Activated CD4-positive, alpha-beta T cell treated with anti-CD3 and anti-CD28 coated beads, Interleukin-2, amount 10 ng/mL, durations not matched to agents 7 days and 5 days (primary cell): ENCODE measurements at regions not wholly inside any gene's neighbourhood (a gene's known extent, or its start where the extent isn't known, plus 50 kb on each side); places are given as distances from the start of the nearest gene placed in this dataset.

Source experiments
- CTCF ChIA-PET: fragments of 350-600 bp; sonication (Branson Sonifier 250); formaldehyde crosslinking; loops from one replicate; lab custom pipeline; 2021; ENCODE audit warnings: antibody characterized with exemption; lab: Charles Lee
- POLR2A ChIA-PET: fragments of 350-600 bp; sonication (Branson Sonifier 250); formaldehyde crosslinking; loops from one replicate; lab custom pipeline; 2021; ENCODE audit warnings: antibody characterized with exemption; lab: Charles Lee
- DNase-seq: peaks from one replicate; pipeline ENCODE4 v3.0.0-alpha.2; 2020
- H3K27ac Mint-ChIP-seq: one replicate; pipeline ENCODE4 v1.8.0; 2021; ENCODE audit warnings: mild to moderate bottlenecking, moderate library complexity, mixed read lengths
- H3K27me3 Mint-ChIP-seq: one replicate; pipeline ENCODE4 v1.8.0; 2021; ENCODE audit warnings: mixed read lengths
- H3K36me3 Mint-ChIP-seq: one replicate; pipeline ENCODE4 v1.8.0; 2021; ENCODE audit warnings: low read depth, mixed read lengths
- H3K4me1 Mint-ChIP-seq: one replicate; pipeline ENCODE4 v1.8.0; 2021; ENCODE audit warnings: mixed read lengths
- H3K4me3 Mint-ChIP-seq: one replicate; pipeline ENCODE4 v1.8.0; 2021; ENCODE audit warnings: mild to moderate bottlenecking, moderate library complexity, mixed read lengths
- H3K9me3 Mint-ChIP-seq: one replicate; pipeline ENCODE4 v1.8.0; 2021; ENCODE audit warnings: mixed read lengths

- H3K27me3 Mint-ChIP-seq, result no peaks in the 10 kb centered on the region
- no peaks in the 10 kb centered on the region for H3K9me3 Mint-ChIP-seq
- ChIA-PET CTCF (no interaction called here), POLR2A (interaction anchor here (0.7 kb wide), 1 partner anchor 237 kb away, joined by 3 read pairs; no protein-coding TSS in a partner anchor)
- H3K4me3 Mint-ChIP-seq, result no peak overlapping the region
- no peaks in the 10 kb centered on the region for H3K4me1 Mint-ChIP-seq
- H3K27ac Mint-ChIP-seq, result no peak overlapping the region
- DNase-seq, result no peak
- H3K36me3 Mint-ChIP-seq, result peaks cover 2% of the 10 kb centered on the region
Observed at GRCh38 chr12:46437469-46437868, 64.9 kb upstream of the SLC38A2 start.

- no peak for DNase-seq
- ChIA-PET CTCF (no interaction called here), POLR2A (no interaction called here)
- no peak overlapping the region for H3K4me3 Mint-ChIP-seq
- H3K4me1 Mint-ChIP-seq, result peaks cover 1% of the 10 kb centered on the region
- no peaks in the 10 kb centered on the region for H3K27me3 Mint-ChIP-seq
- H3K27ac Mint-ChIP-seq, result no peak overlapping the region
- peaks cover 5% of the 10 kb centered on the region for H3K36me3 Mint-ChIP-seq
- no peaks in the 10 kb centered on the region for H3K9me3 Mint-ChIP-seq
Observed at GRCh38 chr12:46436747-46437146, 64.2 kb upstream of the SLC38A2 start.

- DNase-seq, result no peak
- H3K4me1 Mint-ChIP-seq, result peaks cover 8% of the 10 kb centered on the region
- H3K27ac Mint-ChIP-seq, result no peak overlapping the region
- CTCF ChIA-PET, result interaction anchor here (1.0 to 1.2 kb wide), 2 partner anchors 10 to 452 kb away, joined by 3 read pairs; no protein-coding TSS in a partner anchor
- H3K27me3 Mint-ChIP-seq, result no peaks in the 10 kb centered on the region
- H3K36me3 Mint-ChIP-seq, result peaks cover 5% of the 10 kb centered on the region
- POLR2A ChIA-PET, result no interaction called here
- no peak overlapping the region for H3K4me3 Mint-ChIP-seq
- H3K9me3 Mint-ChIP-seq, result no peaks in the 10 kb centered on the region
Observed at GRCh38 chr12:46435625-46436024, 63.1 kb upstream of the SLC38A2 start.

- ChIA-PET POLR2A (no interaction called here), CTCF (interaction anchor here (1.0 to 1.2 kb wide), 2 partner anchors 10 to 452 kb away, joined by 3 read pairs; no protein-coding TSS in a partner anchor)
- Mint-ChIP-seq H3K27ac (no peak overlapping the region), H3K4me3 (no peak overlapping the region), H3K36me3 (peaks cover 5% of the 10 kb centered on the region), H3K4me1 (peaks cover 14% of the 10 kb centered on the region), H3K9me3 (no peaks in the 10 kb centered on the region), H3K27me3 (no peaks in the 10 kb centered on the region)
- no peak for DNase-seq
Observed at GRCh38 chr12:46435029-46435428, 62.5 kb upstream of the SLC38A2 start.

GRCh38 chr12:46433829-46434228, 61.3 kb upstream of the SLC38A2 start:
- CTCF ChIA-PET, result no interaction called here
- Mint-ChIP-seq H3K36me3 (peaks cover 9% of the 10 kb centered on the region), H3K9me3 (no peaks in the 10 kb centered on the region), H3K27ac (no peak overlapping the region), H3K4me3 (no peak overlapping the region), H3K4me1 (peaks cover 20% of the 10 kb centered on the region), H3K27me3 (no peaks in the 10 kb centered on the region)
- no peak for DNase-seq
- POLR2A ChIA-PET, result interaction anchor here (0.6 kb wide), 1 partner anchor 67 kb away, joined by 3 read pairs; no protein-coding TSS in a partner anchor

GRCh38 chr12:46432325-46432724, 59.8 kb upstream of the SLC38A2 start:
- CTCF ChIA-PET, result no interaction called here
- Mint-ChIP-seq H3K27ac (no peak overlapping the region), H3K36me3 (peaks cover 20% of the 10 kb centered on the region), H3K4me1 (peaks cover 20% of the 10 kb centered on the region), H3K4me3 (no peak overlapping the region), H3K9me3 (peaks cover 4% of the 10 kb centered on the region), H3K27me3 (no peaks in the 10 kb centered on the region)
- POLR2A ChIA-PET, result no interaction called here
- no peak for DNase-seq

- Mint-ChIP-seq H3K9me3 (peaks cover 4% of the 10 kb centered on the region), H3K4me3 (no peak overlapping the region), H3K4me1 (peaks cover 20% of the 10 kb centered on the region), H3K36me3 (peaks cover 24% of the 10 kb centered on the region), H3K27me3 (no peaks in the 10 kb centered on the region), H3K27ac (peak overlapping the region; percentile 33)
- DNase-seq, result peak; percentile 30
- POLR2A ChIA-PET, result interaction anchor here (1.0 kb wide), 1 partner anchor 93 kb away, joined by 14 read pairs; no protein-coding TSS in a partner anchor
- CTCF ChIA-PET, result interaction anchor here (0.6 kb wide), 1 partner anchor 8 kb away, joined by 3 read pairs; no protein-coding TSS in a partner anchor
Observed at GRCh38 chr12:46430340-46430948, 57.9 kb upstream of the SLC38A2 start.
